ENCODE measurements at regions not wholly inside any gene's neighbourhood (a gene's known extent, or its start where the extent isn't known, plus 50 kb on each side); places are given as distances from the start of the nearest gene placed in this dataset.
"Not testable (repeated sequence)": the region's sequence is repeated elsewhere in the genome, so short reads cannot be mapped to it uniquely, and the experiment has no call there.

- no peaks in the 10 kb centered on the region for H3K9me3 Mint-ChIP-seq
- intact Hi-C loops (cut with micrococcal nuclease) = no loop called here
- H3K4me1 Mint-ChIP-seq (ENCODE audit: low read depth) = no peaks in the 10 kb centered on the region
- H3K27me3 Mint-ChIP-seq (ENCODE audit: insufficient read depth) = no peaks in the 10 kb centered on the region
- H3K36me3 Mint-ChIP-seq (ENCODE audit: low read depth) = no peaks in the 10 kb centered on the region
- no peak overlapping the region for H3K27ac Mint-ChIP-seq
- H3K4me3 Mint-ChIP-seq = no peak overlapping the region
- DNase-seq (ENCODE audit: low spot score) = no peak
Observed at GRCh38 chr13:63291701-63292100, 1876.1 kb upstream of the PCDH20 start.

GRCh38 chr13:63288576-63288975, 1872.9 kb upstream of the PCDH20 start:
- no peaks in the 10 kb centered on the region for H3K27me3 Mint-ChIP-seq (ENCODE audit: insufficient read depth)
- no peaks in the 10 kb centered on the region for H3K4me1 Mint-ChIP-seq (ENCODE audit: low read depth)
- H3K36me3 Mint-ChIP-seq (ENCODE audit: low read depth) = no peaks in the 10 kb centered on the region
- intact Hi-C loops (cut with micrococcal nuclease) = no loop called here
- H3K4me3 Mint-ChIP-seq = no peak overlapping the region
- no peak for DNase-seq (ENCODE audit: low spot score)
- H3K9me3 Mint-ChIP-seq = peaks cover 10% of the 10 kb centered on the region
- H3K27ac Mint-ChIP-seq = no peak overlapping the region

DNA sequence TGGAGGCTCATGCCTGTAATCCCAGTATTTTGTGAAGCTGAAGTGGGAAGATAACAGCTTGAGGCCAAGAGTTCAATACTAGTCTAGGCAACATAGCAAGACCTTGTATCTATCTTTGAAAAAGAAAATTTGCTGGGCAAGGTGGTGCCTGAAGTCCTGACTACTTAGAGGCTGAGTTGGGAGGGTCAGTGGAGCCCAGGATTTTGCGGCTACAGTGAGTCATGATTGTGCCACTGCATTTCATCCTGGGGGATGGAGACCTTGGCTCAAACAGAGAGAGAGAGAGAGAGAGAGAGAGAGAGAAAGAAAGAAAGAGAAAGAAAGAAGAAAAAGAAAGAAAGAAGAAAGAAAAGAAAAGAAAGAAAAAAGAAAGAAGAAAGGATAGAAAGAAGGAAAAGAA, 1872.3 kb upstream of the PCDH20 start:
- intact Hi-C loops (cut with micrococcal nuclease) = no loop called here
- Mint-ChIP-seq H3K27ac (no peak overlapping the region), H3K4me1 (ENCODE audit: low read depth) (no peaks in the 10 kb centered on the region), H3K9me3 (peaks cover 17% of the 10 kb centered on the region), H3K4me3 (no peak overlapping the region), H3K27me3 (ENCODE audit: insufficient read depth) (no peaks in the 10 kb centered on the region), H3K36me3 (ENCODE audit: low read depth) (no peaks in the 10 kb centered on the region)
- no peak for DNase-seq (ENCODE audit: low spot score)

DNA sequence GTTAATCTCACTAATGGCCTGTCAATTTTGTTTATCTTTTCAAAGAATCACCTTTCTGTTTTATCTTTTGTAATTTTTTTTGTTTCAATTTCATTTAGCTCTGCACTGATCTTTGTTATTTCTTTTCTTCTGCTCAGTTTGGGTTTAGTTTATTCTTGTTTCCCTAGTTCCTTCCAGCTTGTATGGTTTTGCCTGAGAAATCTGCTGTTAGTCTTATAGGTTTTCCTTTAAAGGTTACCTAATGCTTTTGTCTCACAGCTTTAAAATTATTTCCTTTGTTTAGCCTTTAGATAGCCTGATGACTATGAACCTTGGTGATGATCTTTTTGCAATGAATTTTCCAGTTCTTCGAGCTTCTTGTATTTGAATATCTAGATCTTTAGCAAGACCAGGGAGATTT, 1869.8 kb upstream of the PCDH20 start:
- Mint-ChIP-seq H3K27me3 (ENCODE audit: insufficient read depth) (no peaks in the 10 kb centered on the region), H3K36me3 (ENCODE audit: low read depth) (no peaks in the 10 kb centered on the region), H3K4me3 (no peak overlapping the region), H3K4me1 (ENCODE audit: low read depth) (no peaks in the 10 kb centered on the region), H3K27ac (no peak overlapping the region), H3K9me3 (peaks cover 17% of the 10 kb centered on the region)
- intact Hi-C loops (cut with micrococcal nuclease) = no loop called here
- no peak for DNase-seq (ENCODE audit: low spot score)

- H3K9me3 Mint-ChIP-seq = peaks cover 26% of the 10 kb centered on the region
- intact Hi-C loops (cut with micrococcal nuclease) = no loop called here
- no peaks in the 10 kb centered on the region for H3K36me3 Mint-ChIP-seq (ENCODE audit: low read depth)
- H3K4me3 Mint-ChIP-seq = no peak overlapping the region
- no peaks in the 10 kb centered on the region for H3K4me1 Mint-ChIP-seq (ENCODE audit: low read depth)
- no peaks in the 10 kb centered on the region for H3K27me3 Mint-ChIP-seq (ENCODE audit: insufficient read depth)
- H3K27ac Mint-ChIP-seq = no peak overlapping the region
- no peak for DNase-seq (ENCODE audit: low spot score)
Observed at GRCh38 chr13:63279136-63279535, 1863.5 kb upstream of the PCDH20 start.

- Mint-ChIP-seq H3K36me3 (ENCODE audit: low read depth) (no peaks in the 10 kb centered on the region), H3K4me3 (no peak overlapping the region), H3K9me3 (peaks cover 17% of the 10 kb centered on the region), H3K27me3 (ENCODE audit: insufficient read depth) (no peaks in the 10 kb centered on the region), H3K27ac (no peak overlapping the region), H3K4me1 (ENCODE audit: low read depth) (no peaks in the 10 kb centered on the region)
- no peak for DNase-seq (ENCODE audit: low spot score)
- intact Hi-C loops (cut with micrococcal nuclease) = no loop called here
Observed at GRCh38 chr13:63274772-63275171, 1859.1 kb upstream of the PCDH20 start.

DNA sequence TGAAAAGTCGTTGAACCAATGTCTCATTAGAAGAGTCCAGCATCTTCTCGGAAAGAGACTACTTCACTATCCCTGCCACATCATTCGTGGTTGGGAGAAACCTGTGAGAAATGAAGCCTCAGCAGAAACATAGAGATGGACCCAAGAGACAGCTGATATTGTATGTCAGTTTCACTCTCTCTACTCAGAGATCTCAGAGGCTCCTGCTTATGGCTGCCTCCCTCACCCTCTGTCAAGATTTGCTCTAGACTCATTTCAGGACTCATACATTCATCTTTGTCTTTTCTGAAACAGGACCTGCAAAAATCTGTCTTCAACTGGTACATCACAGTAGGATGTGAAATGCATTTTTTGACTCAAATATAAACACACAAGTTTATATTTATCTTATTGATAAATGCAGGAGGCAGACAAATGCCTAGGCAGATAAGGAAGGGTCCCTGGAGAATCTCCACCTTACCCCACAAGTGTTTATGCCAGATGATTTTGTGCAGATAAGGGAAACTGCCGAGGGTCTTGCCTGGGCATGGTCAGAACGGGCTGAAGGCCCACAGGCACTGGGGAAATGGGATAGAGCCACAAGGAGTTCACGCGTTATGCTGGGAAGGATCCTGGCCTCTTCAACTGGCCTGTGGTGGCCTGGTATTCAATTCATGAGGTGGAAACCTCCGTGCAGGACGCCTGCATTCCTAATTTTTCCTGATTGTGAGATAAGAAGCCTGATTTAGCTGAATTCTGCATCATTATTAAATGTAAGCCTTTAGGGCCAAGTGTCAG, 1834.0 kb upstream of the PCDH20 start:
- H3K27me3 Mint-ChIP-seq (ENCODE audit: insufficient read depth) = no peaks in the 10 kb centered on the region
- H3K36me3 Mint-ChIP-seq (ENCODE audit: low read depth) = no peaks in the 10 kb centered on the region
- H3K27ac Mint-ChIP-seq = no peak overlapping the region
- DNase-seq (ENCODE audit: low spot score) = no peak
- H3K9me3 Mint-ChIP-seq = peaks cover 3% of the 10 kb centered on the region
- H3K4me1 Mint-ChIP-seq (ENCODE audit: low read depth) = no peaks in the 10 kb centered on the region
- intact Hi-C loops (cut with micrococcal nuclease) = no loop called here
- H3K4me3 Mint-ChIP-seq = no peak overlapping the region

DNA sequence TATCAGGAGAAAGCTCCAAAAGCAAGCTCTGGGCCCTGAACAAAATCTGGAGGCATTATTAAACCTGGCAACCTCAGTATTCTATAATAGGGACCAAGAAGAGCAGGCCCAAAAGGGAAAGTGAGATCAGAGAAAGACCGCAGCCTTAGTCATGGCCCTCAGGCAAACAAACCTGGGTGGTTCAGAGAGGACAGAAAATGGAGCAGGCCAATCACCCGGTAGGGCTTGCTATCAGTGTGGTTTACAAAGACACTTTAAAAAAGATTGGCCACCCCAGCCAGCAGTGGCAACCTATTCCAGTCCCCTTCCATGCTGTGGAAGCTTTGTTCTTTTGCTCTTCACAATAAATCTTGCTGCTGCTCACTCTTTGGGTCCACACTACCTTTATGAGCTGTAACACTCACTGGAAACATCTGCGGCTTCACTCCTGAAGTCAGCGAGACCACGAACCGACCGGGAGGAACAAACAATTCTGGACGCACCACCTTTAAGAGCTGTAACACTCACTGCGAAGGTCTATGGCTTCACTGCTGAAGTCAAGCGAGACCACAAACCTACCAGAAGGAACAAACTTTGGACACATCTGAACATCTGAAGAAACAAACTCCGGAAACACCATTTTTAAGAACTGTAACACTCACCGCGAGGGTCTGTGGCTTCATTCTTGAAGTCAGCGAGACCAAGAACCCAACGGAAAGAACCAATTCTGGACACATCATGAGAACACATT, 1821.2 kb upstream of the PCDH20 start:
- H3K4me1 Mint-ChIP-seq (ENCODE audit: low read depth); H3K4me3 Mint-ChIP-seq; DNase-seq (ENCODE audit: low spot score); intact Hi-C loops (cut with micrococcal nuclease); H3K27me3 Mint-ChIP-seq (ENCODE audit: insufficient read depth); H3K27ac Mint-ChIP-seq; H3K36me3 Mint-ChIP-seq (ENCODE audit: low read depth): not testable (repeated sequence)
- peaks cover 17% of the 10 kb centered on the region for H3K9me3 Mint-ChIP-seq

- DNase-seq (ENCODE audit: low spot score); H3K4me1 Mint-ChIP-seq (ENCODE audit: low read depth); H3K4me3 Mint-ChIP-seq; H3K36me3 Mint-ChIP-seq (ENCODE audit: low read depth); intact Hi-C loops (cut with micrococcal nuclease); H3K27me3 Mint-ChIP-seq (ENCODE audit: insufficient read depth); H3K27ac Mint-ChIP-seq: not testable (repeated sequence)
- H3K9me3 Mint-ChIP-seq = peaks cover 15% of the 10 kb centered on the region
Observed at GRCh38 chr13:63218596-63218995, 1802.9 kb upstream of the PCDH20 start.

DNA sequence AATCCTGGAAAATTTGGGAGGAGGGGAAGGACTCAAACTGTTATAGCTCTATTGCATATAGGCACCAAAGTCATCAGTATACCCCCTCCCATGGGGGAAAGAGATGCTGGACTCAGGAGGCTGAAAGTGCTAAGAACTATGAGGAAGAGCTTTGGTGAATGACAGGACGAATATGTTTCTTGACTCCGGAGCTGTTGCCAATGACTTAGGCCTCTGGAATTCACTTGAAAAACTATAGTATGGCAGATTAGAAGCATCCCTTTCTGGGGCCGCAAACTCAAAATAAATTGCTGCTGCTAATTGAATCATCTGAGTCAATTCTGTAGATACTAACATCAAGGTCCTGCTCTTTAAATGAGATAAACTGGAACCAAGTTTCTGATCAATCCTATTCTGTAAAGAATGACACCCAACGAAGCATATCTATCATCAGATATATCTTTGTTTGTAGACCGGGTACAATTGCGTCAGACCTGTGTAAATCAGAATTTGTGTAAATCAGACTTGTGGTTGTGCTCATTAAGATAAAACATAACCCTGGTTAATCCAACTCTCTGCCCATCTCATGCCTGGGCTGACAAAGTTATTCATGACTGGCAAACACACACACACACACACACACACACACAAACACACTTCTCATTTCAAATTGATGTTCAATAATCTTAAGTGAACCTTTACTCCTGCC, 1793.8 kb upstream of the PCDH20 start:
- H3K36me3 Mint-ChIP-seq (ENCODE audit: low read depth) = no peaks in the 10 kb centered on the region
- peaks cover 12% of the 10 kb centered on the region for H3K9me3 Mint-ChIP-seq
- no peak overlapping the region for H3K4me3 Mint-ChIP-seq
- no peak for DNase-seq (ENCODE audit: low spot score)
- intact Hi-C loops (cut with micrococcal nuclease) = no loop called here
- no peak overlapping the region for H3K27ac Mint-ChIP-seq
- no peaks in the 10 kb centered on the region for H3K27me3 Mint-ChIP-seq (ENCODE audit: insufficient read depth)
- no peaks in the 10 kb centered on the region for H3K4me1 Mint-ChIP-seq (ENCODE audit: low read depth)

DNA sequence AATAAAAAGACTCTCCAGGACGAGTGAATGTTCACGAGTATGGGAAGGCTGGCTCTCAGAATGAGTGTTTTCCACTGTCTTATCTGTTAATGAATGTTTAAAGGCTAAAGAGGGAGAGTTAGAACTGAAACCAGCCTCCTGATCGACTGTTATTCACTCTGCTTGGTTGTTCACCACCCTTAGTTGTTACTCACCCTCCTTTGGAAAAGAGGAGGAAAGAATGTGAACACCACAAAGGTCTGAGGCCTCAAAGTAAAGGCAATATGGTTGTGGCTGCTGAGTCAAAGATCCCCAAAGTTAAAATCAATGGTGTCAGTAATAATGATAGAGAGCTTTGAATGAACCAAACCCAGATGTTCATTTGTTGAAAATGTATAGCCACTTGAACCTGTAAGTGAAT, 1793.2 kb upstream of the PCDH20 start:
- no peaks in the 10 kb centered on the region for H3K4me1 Mint-ChIP-seq (ENCODE audit: low read depth)
- peaks cover 8% of the 10 kb centered on the region for H3K9me3 Mint-ChIP-seq
- no peaks in the 10 kb centered on the region for H3K27me3 Mint-ChIP-seq (ENCODE audit: insufficient read depth)
- H3K4me3 Mint-ChIP-seq = no peak overlapping the region
- DNase-seq (ENCODE audit: low spot score) = no peak
- no peak overlapping the region for H3K27ac Mint-ChIP-seq
- intact Hi-C loops (cut with micrococcal nuclease) = no loop called here
- H3K36me3 Mint-ChIP-seq (ENCODE audit: low read depth) = no peaks in the 10 kb centered on the region

- Mint-ChIP-seq H3K4me3 (no peak overlapping the region), H3K27me3 (ENCODE audit: insufficient read depth) (no peaks in the 10 kb centered on the region), H3K4me1 (ENCODE audit: low read depth) (no peaks in the 10 kb centered on the region), H3K9me3 (peaks cover 3% of the 10 kb centered on the region), H3K36me3 (ENCODE audit: low read depth) (no peaks in the 10 kb centered on the region), H3K27ac (no peak overlapping the region)
- intact Hi-C loops (cut with micrococcal nuclease) = no loop called here
- DNase-seq (ENCODE audit: low spot score) = no peak
Observed at GRCh38 chr13:63206461-63206860, 1790.8 kb upstream of the PCDH20 start.

DNA sequence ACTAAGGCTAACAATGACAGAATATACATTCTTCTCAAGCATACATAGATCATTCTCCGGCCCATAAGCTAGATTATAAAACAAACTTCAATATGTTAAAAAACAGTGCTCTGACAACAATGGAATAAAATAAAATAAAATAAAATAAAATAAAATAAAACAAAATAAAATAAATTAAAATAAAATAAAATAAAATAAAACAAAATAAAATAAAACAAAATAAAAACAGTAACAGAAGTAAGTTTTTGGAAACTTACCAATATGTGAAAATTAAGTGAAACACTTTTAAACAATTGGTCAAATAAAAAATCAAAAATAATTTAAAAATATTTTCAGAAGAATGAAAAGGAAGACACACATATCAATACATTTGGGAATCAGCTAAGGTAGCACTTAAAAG, 1785.8 kb upstream of the PCDH20 start:
- intact Hi-C loops (cut with micrococcal nuclease) = no loop called here
- Mint-ChIP-seq H3K4me3 (no peak overlapping the region), H3K27me3 (ENCODE audit: insufficient read depth) (no peaks in the 10 kb centered on the region), H3K9me3 (no peaks in the 10 kb centered on the region), H3K27ac (no peak overlapping the region), H3K4me1 (ENCODE audit: low read depth) (no peaks in the 10 kb centered on the region), H3K36me3 (ENCODE audit: low read depth) (no peaks in the 10 kb centered on the region)
- DNase-seq (ENCODE audit: low spot score) = no peak

All from activated T-helper 1 cell treated with anti-CD3 and anti-CD28 coated beads, Interleukin-12 subunit alpha, Interleukin-12 subunit beta, Interleukin-2, Interleukin-4 antibody, amounts not matched to agents 30 ng/mL and 10 ng/mL and 1 ng/mL, durations not matched to agents 14 hours and 24 hours and 36 hours (primary cell).